GM21360 (cell line): ENCODE measurements at regions not wholly inside any gene's neighbourhood (a gene's known extent, or its start where the extent isn't known, plus 50 kb on each side); places are given as distances from the start of the nearest gene placed in this dataset.

Experiments
- ATAC-seq: cut with Tn5 transposase; IDR thresholded peaks from one replicate; pipeline ENCODE4 v1.9.1; 2021; ENCODE audit warnings: mild to moderate bottlenecking, moderate library complexity; ENCODE audit not compliant: unreplicated experiment

- no peak for ATAC-seq
Measured at GRCh38 chr15:31239409-31239808, 87.2 kb upstream of the KLF13 start.

GRCh38 chr15:31241888-31242522 is 84.6 kb upstream of the KLF13 start:
- ATAC-seq: no peak

- no peak for ATAC-seq
Measured at GRCh38 chr15:31243895-31244294, 82.7 kb upstream of the KLF13 start.

GRCh38 chr15:31245135-31245689 is 81.4 kb upstream of the KLF13 start:
- ATAC-seq: no peak

- ATAC-seq: no peak
Measured at GRCh38 chr15:31245756-31246155, 80.9 kb upstream of the KLF13 start.

GRCh38 chr15:31247404-31247803 is 79.2 kb upstream of the KLF13 start:
- ATAC-seq: no peak

- ATAC-seq: no peak
Measured at GRCh38 chr15:31248263-31248662, 78.4 kb upstream of the KLF13 start.

GRCh38 chr15:31248951-31249350 is 77.7 kb upstream of the KLF13 start:
- no peak for ATAC-seq

- no peak for ATAC-seq
Measured at GRCh38 chr15:31250033-31250432, 76.6 kb upstream of the KLF13 start.

GRCh38 chr15:31251165-31251564 is 75.5 kb upstream of the KLF13 start:
- no peak for ATAC-seq

GRCh38 chr15:31252171-31252785 is 74.4 kb upstream of the KLF13 start:
- no peak for ATAC-seq

GRCh38 chr15:31254431-31255175 is 72.0 kb upstream of the KLF13 start:
- ATAC-seq: no peak

- no peak for ATAC-seq
Measured at GRCh38 chr15:31255176-31255510, 71.5 kb upstream of the KLF13 start.

- peak; percentile 49 for ATAC-seq
Measured at GRCh38 chr15:31255732-31256377, 70.8 kb upstream of the KLF13 start.

- no peak for ATAC-seq
Measured at GRCh38 chr15:31256378-31257265, 70.0 kb upstream of the KLF13 start.

GRCh38 chr15:31257286-31257685 is 69.3 kb upstream of the KLF13 start:
- no peak for ATAC-seq

- no peak for ATAC-seq
Measured at GRCh38 chr15:31258260-31258659, 68.4 kb upstream of the KLF13 start.

- ATAC-seq: no peak
Measured at GRCh38 chr15:31259562-31260252, 66.9 kb upstream of the KLF13 start.

GRCh38 chr15:31260646-31261265 is 65.9 kb upstream of the KLF13 start:
- ATAC-seq: no peak
